Osteoblast (primary cell): ENCODE measurements at regions not wholly inside any gene's neighbourhood (a gene's known extent, or its start where the extent isn't known, plus 50 kb on each side); places are given as distances from the start of the nearest gene placed in this dataset.
"Not testable (repeated sequence)": the region's sequence is repeated elsewhere in the genome, so short reads cannot be mapped to it uniquely, and the experiment has no call there.

Source experiments
- DNase-seq: peaks from one replicate; pipeline ENCODE4 v3.0.0; 2011; ENCODE audit warnings: low spot score, mixed read lengths; ENCODE audit not compliant: insufficient read length; ENCODE audit errors: missing footprints
- H2AFZ ChIP-seq: 2 replicates; pipeline ENCODE4 v1.6.0; 2011; ENCODE audit warnings: mild to moderate bottlenecking, low read length
- H3K27ac ChIP-seq: 2 replicates; pipeline ENCODE4 v1.5.1; 2011; ENCODE audit warnings: mild to moderate bottlenecking, low read depth, low read length, moderate library complexity
- H3K27me3 ChIP-seq: 2 replicates; pipeline ENCODE4 v1.6.0; 2012; ENCODE audit warnings: mild to moderate bottlenecking, control low read depth, inconsistent platforms, low read length, moderate library complexity; ENCODE audit not compliant: insufficient read depth
- H3K36me3 ChIP-seq: 2 replicates; pipeline ENCODE4 v1.5.1; 2011; ENCODE audit warnings: mild to moderate bottlenecking, low read length, control low read depth, moderate library complexity; ENCODE audit not compliant: insufficient read depth
- H3K4me1 ChIP-seq: 2 replicates; pipeline ENCODE4 v1.5.1; 2011; ENCODE audit warnings: mild to moderate bottlenecking, low read length, control low read depth, moderate library complexity; ENCODE audit not compliant: insufficient read depth
- H3K4me2 ChIP-seq: 2 replicates; pipeline ENCODE4 v1.6.0; 2011; ENCODE audit warnings: mild to moderate bottlenecking, low read length; ENCODE audit not compliant: insufficient read depth
- H3K4me3 ChIP-seq: fragments of 200-600 bp; sonication (generic); 3 replicates; pipeline ENCODE4 v1.5.1; 2012; ENCODE audit warnings: mild to moderate bottlenecking, low read length, inconsistent platforms; ENCODE audit not compliant: insufficient read depth
- H3K79me2 ChIP-seq: 2 replicates; pipeline ENCODE4 v1.6.0; 2012; ENCODE audit warnings: mild to moderate bottlenecking, low read length, control low read depth, inconsistent platforms; ENCODE audit not compliant: insufficient read depth
- H3K9me3 ChIP-seq: 2 replicates; pipeline ENCODE4 v1.5.1; 2011; ENCODE audit warnings: low read depth, low read length, control low read depth
- H4K20me1 ChIP-seq: 2 replicates; pipeline ENCODE4 v1.6.0; 2012; ENCODE audit warnings: mild to moderate bottlenecking, low read length, control low read depth; ENCODE audit not compliant: insufficient read depth
- TF ChIP-seq, protein P1 (sequence below): IDR thresholded peaks from 2 replicates; pipeline ENCODE4 v1.5.1; 2011; ENCODE audit warnings: mild to moderate bottlenecking, low read depth, low read length, moderate library complexity; ENCODE audit errors: extremely low read depth

DNA sequence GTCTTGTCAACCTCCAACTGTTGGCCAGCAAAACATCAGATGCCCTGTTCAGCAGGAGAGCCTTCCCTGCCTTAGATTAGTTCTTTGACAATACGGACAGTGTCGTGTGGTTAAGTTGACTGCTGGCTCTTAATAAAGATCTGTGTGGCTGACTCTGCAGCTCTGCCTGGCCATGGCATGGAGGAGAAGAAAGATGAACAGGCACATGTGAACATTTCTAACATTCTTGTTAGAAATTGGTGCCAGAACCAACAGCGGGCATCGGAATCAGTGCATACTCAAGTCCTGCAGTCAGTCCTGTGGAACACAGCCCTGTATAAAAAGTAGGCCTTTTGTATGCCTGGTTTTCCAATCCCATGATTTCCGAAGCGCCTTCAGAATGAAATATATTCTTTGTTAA, 455.6 kb downstream of the POM121L12 start:
- TF ChIP-seq, protein P1, sequence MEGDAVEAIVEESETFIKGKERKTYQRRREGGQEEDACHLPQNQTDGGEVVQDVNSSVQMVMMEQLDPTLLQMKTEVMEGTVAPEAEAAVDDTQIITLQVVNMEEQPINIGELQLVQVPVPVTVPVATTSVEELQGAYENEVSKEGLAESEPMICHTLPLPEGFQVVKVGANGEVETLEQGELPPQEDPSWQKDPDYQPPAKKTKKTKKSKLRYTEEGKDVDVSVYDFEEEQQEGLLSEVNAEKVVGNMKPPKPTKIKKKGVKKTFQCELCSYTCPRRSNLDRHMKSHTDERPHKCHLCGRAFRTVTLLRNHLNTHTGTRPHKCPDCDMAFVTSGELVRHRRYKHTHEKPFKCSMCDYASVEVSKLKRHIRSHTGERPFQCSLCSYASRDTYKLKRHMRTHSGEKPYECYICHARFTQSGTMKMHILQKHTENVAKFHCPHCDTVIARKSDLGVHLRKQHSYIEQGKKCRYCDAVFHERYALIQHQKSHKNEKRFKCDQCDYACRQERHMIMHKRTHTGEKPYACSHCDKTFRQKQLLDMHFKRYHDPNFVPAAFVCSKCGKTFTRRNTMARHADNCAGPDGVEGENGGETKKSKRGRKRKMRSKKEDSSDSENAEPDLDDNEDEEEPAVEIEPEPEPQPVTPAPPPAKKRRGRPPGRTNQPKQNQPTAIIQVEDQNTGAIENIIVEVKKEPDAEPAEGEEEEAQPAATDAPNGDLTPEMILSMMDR, result no peak
- Histone ChIP-seq H3K4me1 (no peaks in the 10 kb centered on the region), H4K20me1 (no peaks in the 10 kb centered on the region), H3K36me3 (no peaks in the 10 kb centered on the region), H3K27me3 (no peaks in the 10 kb centered on the region), H3K9me3 (peaks cover 6% of the 10 kb centered on the region), H3K4me3 (no peak overlapping the region), H2AFZ (no peak overlapping the region), H3K79me2 (no peaks in the 10 kb centered on the region), H3K27ac (no peak overlapping the region), H3K4me2 (no peak overlapping the region)
- DNase-seq, result no peak

DNA sequence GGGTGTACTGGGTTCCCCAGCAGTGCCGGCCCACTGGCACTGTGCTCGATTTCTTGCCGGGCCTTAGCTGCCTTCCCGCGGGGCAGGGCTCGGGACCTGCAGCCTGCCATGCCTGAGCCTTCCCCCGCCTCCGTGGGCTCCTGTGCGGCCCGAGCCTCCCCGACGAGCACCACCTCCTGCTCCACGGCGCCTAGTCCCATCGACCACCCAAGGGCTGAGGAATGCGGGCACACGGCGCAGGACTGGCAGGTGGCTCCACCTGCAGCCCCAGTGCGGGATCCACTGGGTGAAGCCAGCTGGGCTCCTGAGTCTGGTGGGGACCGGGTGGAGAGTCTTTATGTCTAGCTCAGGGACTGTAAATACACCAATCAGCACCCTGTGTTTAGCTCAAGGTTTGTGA, 459.7 kb downstream of the POM121L12 start:
- H3K4me1 ChIP-seq, H3K4me3 ChIP-seq, H3K27ac ChIP-seq, H3K27me3 ChIP-seq, H4K20me1 ChIP-seq, H3K79me2 ChIP-seq, H2AFZ ChIP-seq, H3K9me3 ChIP-seq, H3K4me2 ChIP-seq, H3K36me3 ChIP-seq, DNase-seq: not testable (repeated sequence)

- H4K20me1 ChIP-seq, result no peaks in the 10 kb centered on the region
- no peaks in the 10 kb centered on the region for H3K4me1 ChIP-seq
- no peaks in the 10 kb centered on the region for H3K9me3 ChIP-seq
- H3K27ac ChIP-seq, result no peak overlapping the region
- no peaks in the 10 kb centered on the region for H3K79me2 ChIP-seq
- no peaks in the 10 kb centered on the region for H3K27me3 ChIP-seq
- no peak overlapping the region for H2AFZ ChIP-seq
- no peak overlapping the region for H3K4me2 ChIP-seq
- no peak for DNase-seq
- no peak overlapping the region for H3K4me3 ChIP-seq
- H3K36me3 ChIP-seq, result no peaks in the 10 kb centered on the region
- TF ChIP-seq, protein P1, result no peak
Observed at GRCh38 chr7:53500076-53500475, 464.6 kb downstream of the POM121L12 start.

GRCh38 chr7:53504914-53505313, 469.5 kb downstream of the POM121L12 start:
- Histone ChIP-seq H3K4me3 (no peak overlapping the region), H3K27ac (no peak overlapping the region), H3K79me2 (no peaks in the 10 kb centered on the region), H3K27me3 (no peaks in the 10 kb centered on the region), H2AFZ (no peak overlapping the region), H3K9me3 (no peaks in the 10 kb centered on the region), H3K36me3 (no peaks in the 10 kb centered on the region), H4K20me1 (no peaks in the 10 kb centered on the region), H3K4me2 (no peak overlapping the region), H3K4me1 (no peaks in the 10 kb centered on the region)
- no peak for DNase-seq
- TF ChIP-seq, protein P1, result no peak
